Stromal cell of bone marrow (primary cell): ENCODE measurements at regions not wholly inside any gene's neighbourhood (a gene's known extent, or its start where the extent isn't known, plus 50 kb on each side); places are given as distances from the start of the nearest gene placed in this dataset.

Experiments used
- DNase-seq: peaks from one replicate; pipeline ENCODE4 v3.0.0-alpha.2; 2012; ENCODE audit warnings: low read depth

GRCh38 chr14:82830596-82830995 is 1296.9 kb upstream of the SEL1L start:
- no peak for DNase-seq

- DNase-seq: no peak
Observed at GRCh38 chr14:82836256-82836950, 1302.8 kb upstream of the SEL1L start.

- no peak for DNase-seq
Observed at GRCh38 chr14:82837611-82838140, 1304.0 kb upstream of the SEL1L start.

GRCh38 chr14:82850576-82850975 is 1316.9 kb upstream of the SEL1L start:
- no peak for DNase-seq

- no peak for DNase-seq
Observed at GRCh38 chr14:82854131-82854530, 1320.5 kb upstream of the SEL1L start.

- no peak for DNase-seq
Observed at GRCh38 chr14:82854901-82855300, 1321.2 kb upstream of the SEL1L start.

- DNase-seq: peak; percentile 10
Observed at GRCh38 chr14:82855912-82856391, 1322.3 kb upstream of the SEL1L start.

GRCh38 chr14:82861313-82861712 is 1327.7 kb upstream of the SEL1L start:
- DNase-seq: no peak

- no peak for DNase-seq
Observed at GRCh38 chr14:82872494-82872893, 1338.8 kb upstream of the SEL1L start.

GRCh38 chr14:82878951-82879350 is 1345.3 kb upstream of the SEL1L start:
- DNase-seq: no peak

GRCh38 chr14:82879949-82880535 is 1346.4 kb upstream of the SEL1L start:
- DNase-seq: no peak

- no peak for DNase-seq
Observed at GRCh38 chr14:82886670-82887069, 1353.0 kb upstream of the SEL1L start.

GRCh38 chr14:82889701-82890100 is 1356.0 kb upstream of the SEL1L start:
- no peak for DNase-seq

- no peak for DNase-seq
Observed at GRCh38 chr14:82896476-82896875, 1362.8 kb upstream of the SEL1L start.

- DNase-seq: no peak
Observed at GRCh38 chr14:82897469-82898308, 1364.0 kb upstream of the SEL1L start.

GRCh38 chr14:82905762-82906161 is 1372.1 kb upstream of the SEL1L start:
- DNase-seq: no peak

GRCh38 chr14:82911930-82912329 is 1378.3 kb upstream of the SEL1L start:
- no peak for DNase-seq

GRCh38 chr14:82913396-82913795 is 1379.7 kb upstream of the SEL1L start:
- no peak for DNase-seq

GRCh38 chr14:82915381-82915780 is 1381.7 kb upstream of the SEL1L start:
- DNase-seq: no peak

GRCh38 chr14:82935691-82936090 is 1402.0 kb upstream of the SEL1L start:
- no peak for DNase-seq

GRCh38 chr14:82951171-82951570 is 1417.5 kb upstream of the SEL1L start:
- no peak for DNase-seq

- no peak for DNase-seq
Observed at GRCh38 chr14:82963756-82964155, 1430.1 kb upstream of the SEL1L start.
